Ishikawa (cell line): ENCODE measurements at regions not wholly inside any gene's neighbourhood (a gene's known extent, or its start where the extent isn't known, plus 50 kb on each side); places are given as distances from the start of the nearest gene placed in this dataset.

Source experiments
- CREB1 ChIP-seq: IDR thresholded peaks from 2 replicates; pipeline ENCODE4 v1.6.1; 2012; ENCODE audit warnings: low read depth
- EGR1 ChIP-seq: IDR thresholded peaks from 2 replicates; pipeline ENCODE4 v1.6.1; 2012
- EP300 ChIP-seq: IDR thresholded peaks from 2 replicates; pipeline ENCODE4 v1.6.1; 2012; ENCODE audit warnings: borderline replicate concordance
- REST ChIP-seq: IDR thresholded peaks from 2 replicates; pipeline ENCODE4 v1.6.1; 2012; ENCODE audit warnings: low read depth, mild to moderate bottlenecking
- TAF1 ChIP-seq: IDR thresholded peaks from 2 replicates; pipeline ENCODE4 v1.6.1; 2012; ENCODE audit warnings: low read depth, mild to moderate bottlenecking
- TCF12 ChIP-seq: IDR thresholded peaks from 2 replicates; pipeline ENCODE4 v1.6.1; 2012; ENCODE audit warnings: low read depth
- TEAD4 ChIP-seq: IDR thresholded peaks from 2 replicates; pipeline ENCODE4 v1.6.1; 2012
- YY1 ChIP-seq: IDR thresholded peaks from 2 replicates; pipeline ENCODE4 v1.6.1; 2012; ENCODE audit warnings: low read depth
- TF ChIP-seq, protein P1 (sequence below): IDR thresholded peaks from 2 replicates; pipeline ENCODE4 v1.6.1; 2012

GRCh38 chr2:19804639-19805260 lies 97.0 kb downstream of the TTC32 start:
- TF ChIP-seq EGR1 (no peak), CREB1 (no peak), REST (no peak), YY1 (no peak), TAF1 (no peak), TEAD4 (no peak), EP300 (no peak), TCF12 (no peak)
- TF ChIP-seq, protein P1, sequence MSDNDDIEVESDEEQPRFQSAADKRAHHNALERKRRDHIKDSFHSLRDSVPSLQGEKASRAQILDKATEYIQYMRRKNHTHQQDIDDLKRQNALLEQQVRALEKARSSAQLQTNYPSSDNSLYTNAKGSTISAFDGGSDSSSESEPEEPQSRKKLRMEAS: no peak
